ELF-1 (cell line): ENCODE measurements at regions not wholly inside any gene's neighbourhood (a gene's known extent, or its start where the extent isn't known, plus 50 kb on each side); places are given as distances from the start of the nearest gene placed in this dataset.
A peak's percentile ranks its signal among the peaks of the same experiment; 100 is the strongest.

Experiments
- DNase-seq: peaks from one replicate; pipeline ENCODE4 v3.0.0-alpha.2; 2016; ENCODE audit warnings: low read depth, low spot score

GRCh38 chr10:111338805-111339204, 262.0 kb downstream of the ADRA2A start:
- no peak for DNase-seq

GRCh38 chr10:111344804-111345203, 268.0 kb downstream of the ADRA2A start:
- no peak for DNase-seq

- DNase-seq, result no peak
Measured at GRCh38 chr10:111347386-111348013, 270.7 kb downstream of the ADRA2A start.

GRCh38 chr10:111348076-111348475, 271.2 kb downstream of the ADRA2A start:
- no peak for DNase-seq

GRCh38 chr10:111354859-111355258, 278.0 kb downstream of the ADRA2A start:
- DNase-seq, result no peak

GRCh38 chr10:111356571-111356970, 279.7 kb downstream of the ADRA2A start:
- no peak for DNase-seq

GRCh38 chr10:111357859-111358258, 281.0 kb downstream of the ADRA2A start:
- DNase-seq, result no peak

- DNase-seq, result peak; percentile 82
Measured at GRCh38 chr10:111360260-111360925, 283.6 kb downstream of the ADRA2A start.

GRCh38 chr10:111367531-111367930, 290.7 kb downstream of the ADRA2A start:
- no peak for DNase-seq

- peak; percentile 27 for DNase-seq
Measured at GRCh38 chr10:111370101-111370500, 293.3 kb downstream of the ADRA2A start.

- DNase-seq, result no peak
Measured at GRCh38 chr10:111373696-111374095, 296.9 kb downstream of the ADRA2A start.

GRCh38 chr10:111379534-111380187, 302.8 kb downstream of the ADRA2A start:
- no peak for DNase-seq

GRCh38 chr10:111384556-111384955, 307.7 kb downstream of the ADRA2A start:
- DNase-seq, result no peak

GRCh38 chr10:111390813-111391563, 314.2 kb downstream of the ADRA2A start:
- no peak for DNase-seq

GRCh38 chr10:111392159-111392558, 315.3 kb downstream of the ADRA2A start:
- no peak for DNase-seq

- DNase-seq, result no peak
Measured at GRCh38 chr10:111392910-111393309, 316.1 kb downstream of the ADRA2A start.

GRCh38 chr10:111410740-111411139, 333.9 kb downstream of the ADRA2A start:
- no peak for DNase-seq

GRCh38 chr10:111425459-111425858, 348.6 kb downstream of the ADRA2A start:
- no peak for DNase-seq

- no peak for DNase-seq
Measured at GRCh38 chr10:111429288-111430028, 352.6 kb downstream of the ADRA2A start.

GRCh38 chr10:111430070-111430469, 353.2 kb downstream of the ADRA2A start:
- DNase-seq, result no peak

- no peak for DNase-seq
Measured at GRCh38 chr10:111432588-111432987, 355.8 kb downstream of the ADRA2A start.

- DNase-seq, result no peak
Measured at GRCh38 chr10:111435871-111436270, 359.0 kb downstream of the ADRA2A start.
